Neuronal stem cell (in vitro differentiated cells): ENCODE measurements at regions not wholly inside any gene's neighbourhood (a gene's known extent, or its start where the extent isn't known, plus 50 kb on each side); places are given as distances from the start of the nearest gene placed in this dataset.
A peak's percentile ranks its signal among the peaks of the same experiment; 100 is the strongest.

Source experiments
- DNase-seq: peaks from one replicate; pipeline ENCODE4 v3.0.0-alpha.2; 2013; ENCODE audit warnings: low spot score
- H2AFZ ChIP-seq: one replicate; pipeline ENCODE4 v1.6.1; 2013; ENCODE audit warnings: mild to moderate bottlenecking, low read length, inconsistent platforms
- H2AK5ac ChIP-seq: 2 replicates; pipeline ENCODE4 v1.6.1; 2013; ENCODE audit warnings: low read depth, mild to moderate bottlenecking, inconsistent platforms, low read length, moderate library complexity, mixed read lengths
- H2BK120ac ChIP-seq: 2 replicates; pipeline ENCODE4 v1.6.1; 2013; ENCODE audit warnings: low read depth, mild to moderate bottlenecking, inconsistent platforms, low read length, moderate library complexity, mixed read lengths
- H2BK12ac ChIP-seq: one replicate; pipeline ENCODE4 v1.6.1; 2013; ENCODE audit warnings: low read length, inconsistent platforms
- H2BK15ac ChIP-seq: 2 replicates; pipeline ENCODE4 v1.6.1; 2013; ENCODE audit warnings: mild to moderate bottlenecking, low read length, inconsistent platforms, mixed read lengths
- H2BK5ac ChIP-seq: one replicate; pipeline ENCODE4 v1.6.1; 2013; ENCODE audit warnings: inconsistent platforms, mild to moderate bottlenecking, low read length, moderate library complexity
- H3K14ac ChIP-seq: one replicate; pipeline ENCODE4 v1.6.1; 2013; ENCODE audit warnings: low read length, inconsistent platforms
- H3K18ac ChIP-seq: 2 replicates; pipeline ENCODE4 v1.6.1; 2013; ENCODE audit warnings: low read length, inconsistent platforms
- H3K23ac ChIP-seq: 2 replicates; pipeline ENCODE4 v1.6.1; 2013; ENCODE audit warnings: low read depth, mild to moderate bottlenecking, mixed read lengths, low read length, inconsistent platforms; ENCODE audit not compliant: poor library complexity
- H3K27ac ChIP-seq: replicated peaks from 3 replicates; pipeline ENCODE4 v1.5.1; 2013; ENCODE audit warnings: low read length, inconsistent platforms
- H3K27me3 ChIP-seq, 3 experiments: 2 replicates each; pipeline ENCODE4 v1.6.1; 2013; ENCODE audit warnings: low read length in 3 of 3, mild to moderate bottlenecking in 2 of 3, inconsistent platforms in 1 of 3, low read depth in 1 of 3, mixed read lengths in 1 of 3, moderate library complexity in 1 of 3; ENCODE audit not compliant: control insufficient read depth in 3 of 3, insufficient read depth in 3 of 3
- H3K36me3 ChIP-seq, 2 donors: replicated peaks in 1 of 2; 2 replicates each; pipeline ENCODE4 v1.6.1; 2013; ENCODE audit warnings: low read length in 2 of 2; ENCODE audit not compliant: control insufficient read depth in 2 of 2, insufficient read depth in 2 of 2
- H3K4ac ChIP-seq: 2 replicates; pipeline ENCODE4 v1.6.1; 2013; ENCODE audit warnings: inconsistent platforms, mild to moderate bottlenecking, low read length, moderate library complexity
- H3K4me1 ChIP-seq, 2 donors: 1 replicate in 1 of 2; 2 replicates in 1 of 2; pipeline ENCODE4 v1.6.1; 2013; ENCODE audit warnings: low read length in 2 of 2, low read depth in 1 of 2; ENCODE audit not compliant: control insufficient read depth in 2 of 2, insufficient read depth in 1 of 2
- H3K4me2 ChIP-seq: one replicate; pipeline ENCODE4 v1.6.1; 2013; ENCODE audit warnings: mild to moderate bottlenecking, low read length, inconsistent platforms; ENCODE audit not compliant: insufficient read depth, poor library complexity, severe bottlenecking
- H3K4me3 ChIP-seq, 2 donors: 2 replicates each; pipeline ENCODE4 v1.5.1; 2013; ENCODE audit warnings: low read length in 2 of 2, mild to moderate bottlenecking in 2 of 2, inconsistent platforms in 1 of 2, moderate library complexity in 1 of 2
- H3K79me1 ChIP-seq: one replicate; pipeline ENCODE4 v1.6.1; 2013; ENCODE audit warnings: low read depth, mild to moderate bottlenecking, inconsistent platforms, low read length, moderate library complexity
- H3K9ac ChIP-seq: one replicate; pipeline ENCODE4 v1.6.1; 2013; ENCODE audit warnings: mild to moderate bottlenecking, low read depth, low read length, inconsistent platforms; ENCODE audit not compliant: poor library complexity
- H3K9me3 ChIP-seq, 2 donors: replicated peaks in 1 of 2; 2 replicates each; pipeline versions ENCODE3 to v1.6.1; 2013; ENCODE audit warnings: low read length in 2 of 2, mild to moderate bottlenecking in 2 of 2, inconsistent platforms in 1 of 2, low read depth in 1 of 2, mixed read lengths in 1 of 2, moderate library complexity in 1 of 2; ENCODE audit not compliant: control insufficient read depth in 2 of 2, insufficient read depth in 1 of 2
- H4K8ac ChIP-seq: one replicate; pipeline ENCODE4 v1.6.1; 2013; ENCODE audit warnings: low read depth, mild to moderate bottlenecking, inconsistent platforms, low read length, moderate library complexity
- H4K91ac ChIP-seq: one replicate; pipeline ENCODE4 v1.6.1; 2013; ENCODE audit warnings: low read length, low read depth, mild to moderate bottlenecking, inconsistent platforms; ENCODE audit not compliant: poor library complexity
- WGBS, 2 donors: extraction: QIAGEN DNeasy Blood & Tissue Kit; methylation state at CpG; one replicate each; pipeline ENCODE4 v1.1.7; 2013; ENCODE audit warnings: missing lambda C conversion rate in 2 of 2, mixed read lengths in 1 of 2; ENCODE audit not compliant: insufficient read length in 2 of 2, insufficient replicate concordance in 1 of 2; ENCODE audit errors: extremely low coverage in 2 of 2; 5-methylcytosine and 5-hydroxymethylcytosine counted together

DNA sequence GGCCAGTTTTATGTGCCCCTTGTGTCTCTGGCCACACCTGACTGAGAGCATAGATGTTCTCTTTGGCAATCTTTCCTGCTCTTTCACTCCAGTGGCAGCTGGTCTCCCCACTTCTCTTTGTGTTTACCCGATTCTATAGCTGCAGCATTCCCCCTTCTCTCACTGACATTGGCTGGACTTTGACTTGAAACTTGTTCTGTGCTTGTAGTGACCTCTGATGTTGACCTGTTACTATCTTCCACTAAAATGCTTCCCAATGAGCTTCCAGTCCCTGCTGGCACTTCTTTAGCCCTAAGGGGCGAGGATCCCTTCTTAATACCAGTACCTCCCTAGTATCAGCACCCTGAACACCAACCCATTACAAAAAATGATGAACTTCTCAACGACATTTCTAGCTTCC, 653.3 kb downstream of the LTN1 start:
- Histone ChIP-seq H4K8ac (no peak overlapping the region), H3K9ac (no peak overlapping the region), H3K9me3 (no peaks in the 10 kb centered on the region), H3K18ac (no peak overlapping the region), H3K4me2 (no peak overlapping the region), H2AK5ac (no peak overlapping the region), H2BK5ac (no peak overlapping the region), H3K14ac (no peak overlapping the region), H2BK120ac (no peak overlapping the region), H2BK15ac (no peak overlapping the region), H2BK12ac (no peak overlapping the region), H4K91ac (no peak overlapping the region), H2AFZ (no peak overlapping the region), H3K79me1 (no peaks in the 10 kb centered on the region), H3K4ac (no peak overlapping the region), H3K36me3 (no peaks in the 10 kb centered on the region), H3K4me1 (no peaks in the 10 kb centered on the region), H3K23ac (no peak overlapping the region), H3K4me3 (no peak overlapping the region), H3K27ac (no peak overlapping the region), H3K27me3 (no peaks in the 10 kb centered on the region)
- no peak for DNase-seq
- no CpG with 5 or more reads among the region's 3 CpGs for WGBS, 2 donors

- H2BK15ac ChIP-seq, result no peak overlapping the region
- H2BK120ac ChIP-seq, result no peak overlapping the region
- no peak overlapping the region for H3K4me2 ChIP-seq
- no CpG with 5 or more reads among the region's 5 CpGs for WGBS, 2 donors
- H4K8ac ChIP-seq, result no peak overlapping the region
- H3K4ac ChIP-seq, result no peak overlapping the region
- H2AFZ ChIP-seq, result no peak overlapping the region
- no peak overlapping the region for H3K9ac ChIP-seq
- H3K4me1 ChIP-seq, result no peaks in the 10 kb centered on the region
- no peak overlapping the region for H2BK5ac ChIP-seq
- no peak overlapping the region for H2BK12ac ChIP-seq
- H3K18ac ChIP-seq, result no peak overlapping the region
- H3K23ac ChIP-seq, result no peak overlapping the region
- no peak for DNase-seq
- H3K27me3 ChIP-seq, result no peaks in the 10 kb centered on the region
- H3K79me1 ChIP-seq, result no peaks in the 10 kb centered on the region
- no peak overlapping the region for H3K27ac ChIP-seq
- no peak overlapping the region for H3K4me3 ChIP-seq
- H2AK5ac ChIP-seq, result no peak overlapping the region
- H3K36me3 ChIP-seq, result no peaks in the 10 kb centered on the region
- H3K9me3 ChIP-seq, result no peaks in the 10 kb centered on the region
- H3K14ac ChIP-seq, result no peak overlapping the region
- no peak overlapping the region for H4K91ac ChIP-seq
These were observed 653.9 kb downstream of the LTN1 start for GRCh38 chr21:28338701-28339305.

- H3K4me3 ChIP-seq, result no peak overlapping the region
These were observed 655.4 kb downstream of the LTN1 start for GRCh38 chr21:28337315-28337714.

DNA sequence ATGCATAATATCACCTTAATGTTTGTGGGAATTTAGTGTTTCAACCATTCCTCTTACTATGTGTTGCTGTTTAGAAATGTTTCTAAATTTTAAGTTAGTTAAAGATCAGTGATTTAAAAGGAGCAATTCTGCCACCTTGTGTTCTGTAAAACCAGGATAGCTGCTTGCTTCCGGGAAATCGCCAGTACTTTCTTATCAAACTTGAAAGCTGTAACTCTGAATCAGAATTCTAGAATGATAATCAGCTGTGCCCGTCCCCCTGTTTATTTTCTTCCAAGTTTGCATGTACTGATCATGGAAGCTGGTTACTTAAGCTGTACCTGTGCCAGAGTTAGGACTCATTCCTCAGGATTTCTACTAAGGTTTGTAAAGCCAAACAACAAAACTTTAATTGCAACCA, 656.4 kb downstream of the LTN1 start:
- Histone ChIP-seq H3K4me2 (no peak overlapping the region), H3K14ac (no peak overlapping the region), H2BK15ac (no peak overlapping the region), H3K9me3 (no peaks in the 10 kb centered on the region), H4K8ac (no peak overlapping the region), H4K91ac (no peak overlapping the region), H3K27me3 (no peaks in the 10 kb centered on the region), H2BK120ac (no peak overlapping the region), H3K4ac (no peak overlapping the region), H2AK5ac (no peak overlapping the region), H2AFZ (peak overlapping the region; percentile 29), H3K4me1 (no peaks in the 10 kb centered on the region), H2BK5ac (no peak overlapping the region), H3K4me3 (no peak overlapping the region), H2BK12ac (no peak overlapping the region), H3K36me3 (no peaks in the 10 kb centered on the region), H3K23ac (no peak overlapping the region), H3K27ac (no peak overlapping the region), H3K79me1 (no peaks in the 10 kb centered on the region), H3K9ac (no peak overlapping the region), H3K18ac (no peak overlapping the region)
- DNase-seq, result no peak
- no CpG with 5 or more reads among the region's 3 CpGs for WGBS, 2 donors

More at GRCh38 chr21:28337315-28337714, 655.4 kb downstream of the LTN1 start:
- no peak overlapping the region for H3K23ac ChIP-seq
- no peak overlapping the region for H2BK15ac ChIP-seq
- no peaks in the 10 kb centered on the region for H3K79me1 ChIP-seq
- no peak overlapping the region for H2AFZ ChIP-seq
- H3K9ac ChIP-seq, result no peak overlapping the region
- no peak overlapping the region for H2BK120ac ChIP-seq
- H3K4me2 ChIP-seq, result no peak overlapping the region
- no peaks in the 10 kb centered on the region for H3K27me3 ChIP-seq
- H4K8ac ChIP-seq, result no peak overlapping the region
- H3K18ac ChIP-seq, result no peak overlapping the region
- no peaks in the 10 kb centered on the region for H3K4me1 ChIP-seq
- H3K14ac ChIP-seq, result no peak overlapping the region
- H3K27ac ChIP-seq, result no peak overlapping the region
- no peak overlapping the region for H2BK12ac ChIP-seq
- no peak overlapping the region for H4K91ac ChIP-seq
- no peak overlapping the region for H2BK5ac ChIP-seq
- no peak for DNase-seq
- no peak overlapping the region for H2AK5ac ChIP-seq
- H3K9me3 ChIP-seq, result no peaks in the 10 kb centered on the region
- no peaks in the 10 kb centered on the region for H3K36me3 ChIP-seq
- H3K4ac ChIP-seq, result no peak overlapping the region
